HCT116 (cell line): ENCODE measurements at regions not wholly inside any gene's neighbourhood (a gene's known extent, or its start where the extent isn't known, plus 50 kb on each side); places are given as distances from the start of the nearest gene placed in this dataset.

Source experiments
- ATF3 ChIP-seq: IDR thresholded peaks from 2 replicates; pipeline ENCODE4 v1.6.1; 2012
- CTCF ChIP-seq, 3 experiments: fragments of 200-600 bp in 1 of 3; sonication (generic) in 1 of 3; IDR thresholded peaks in 2 of 3; conservative IDR thresholded peaks in 1 of 3; 2 replicates each; pipeline ENCODE4 v1.5.1; 2012 to 2017; ENCODE audit warnings: low read depth in 2 of 3, low read length in 2 of 3, antibody characterized with exemption in 1 of 3, borderline replicate concordance in 1 of 3, control low read depth in 1 of 3, mild to moderate bottlenecking in 1 of 3, mixed read lengths in 1 of 3, mixed run types in 1 of 3, moderate library complexity in 1 of 3; ENCODE audit not compliant: insufficient read depth in 1 of 3
- REST ChIP-seq: IDR thresholded peaks from 2 replicates; pipeline ENCODE4 v1.6.1; 2012; ENCODE audit warnings: low read depth

GRCh38 chrX:96183391-96183790 lies 501.3 kb upstream of the DIAPH2 start:
- TF ChIP-seq ATF3 (no peak), CTCF (IDR thresholded peaks at IDR 0.05 in 2 of 3, conservative IDR thresholded peaks at IDR 0.05 in 1 of 3; ENCODE audit: borderline replicate concordance in 1 of 3, insufficient read depth in 1 of 3, low read depth in 2 of 3, low read length in 2 of 3) (no peak), REST (no peak)
